ENCODE measurements at regions not wholly inside any gene's neighbourhood (a gene's known extent, or its start where the extent isn't known, plus 50 kb on each side); places are given as distances from the start of the nearest gene placed in this dataset.
"Not testable (repeated sequence)": the region's sequence is repeated elsewhere in the genome, so short reads cannot be mapped to it uniquely, and the experiment has no call there.

- no peak overlapping the region for H3K4me3 ChIP-seq (ENCODE audit: low read depth, low read length)
- POLR2A ChIA-PET, result no interaction called here
- DNase-seq (ENCODE audit: low read depth), result no peak
- no peaks in the 10 kb centered on the region for H3K27me3 ChIP-seq (ENCODE audit: control insufficient read depth, insufficient read depth, low read length)
- CTCF ChIA-PET, result interaction anchor here (1.1 to 1.2 kb wide), 2 partner anchors 9 to 13 kb away, joined by 3 read pairs; no protein-coding TSS in a partner anchor
- no peaks in the 10 kb centered on the region for H3K36me3 ChIP-seq (ENCODE audit: control insufficient read depth, insufficient read depth, low read length)
- TF ChIP-seq CTCF (IDR thresholded peaks at IDR 0.05; ENCODE audit: insufficient read depth, low read depth, low read length), result no peak
Measured at GRCh38 chr7:17044861-17045260, 163.1 kb upstream of the AGR3 start.

- no peaks in the 10 kb centered on the region for H3K27me3 ChIP-seq (ENCODE audit: control insufficient read depth, insufficient read depth, low read length)
- no peak for DNase-seq (ENCODE audit: low read depth)
- POLR2A ChIA-PET, result no interaction called here
- no peaks in the 10 kb centered on the region for H3K36me3 ChIP-seq (ENCODE audit: control insufficient read depth, insufficient read depth, low read length)
- H3K4me3 ChIP-seq (ENCODE audit: low read depth, low read length), result no peak overlapping the region
- CTCF ChIA-PET, result interaction anchor here (1.6 kb wide), 1 partner anchor 9 kb away, joined by 4 read pairs; no protein-coding TSS in a partner anchor
- TF ChIP-seq CTCF (IDR thresholded peaks at IDR 0.05; ENCODE audit: insufficient read depth, low read depth, low read length), result no peak
Measured at GRCh38 chr7:17046259-17046658, 164.5 kb upstream of the AGR3 start.

GRCh38 chr7:17046666-17047065 is 164.9 kb upstream of the AGR3 start:
- Histone ChIP-seq H3K36me3 (ENCODE audit: control insufficient read depth, insufficient read depth, low read length) (no peaks in the 10 kb centered on the region), H3K4me3 (ENCODE audit: low read depth, low read length) (no peak overlapping the region), H3K27me3 (ENCODE audit: control insufficient read depth, insufficient read depth, low read length) (no peaks in the 10 kb centered on the region)
- POLR2A ChIA-PET, result no interaction called here
- no peak for TF ChIP-seq CTCF (IDR thresholded peaks at IDR 0.05; ENCODE audit: insufficient read depth, low read depth, low read length)
- DNase-seq (ENCODE audit: low read depth), result no peak
- CTCF ChIA-PET, result interaction anchor here (1.6 kb wide), 1 partner anchor 8 kb away, joined by 4 read pairs; no protein-coding TSS in a partner anchor

GRCh38 chr7:17053164-17053563 is 171.4 kb upstream of the AGR3 start:
- DNase-seq (ENCODE audit: low read depth); H3K27me3 ChIP-seq (ENCODE audit: control insufficient read depth, insufficient read depth, low read length); H3K36me3 ChIP-seq (ENCODE audit: control insufficient read depth, insufficient read depth, low read length); H3K4me3 ChIP-seq (ENCODE audit: low read depth, low read length); POLR2A ChIA-PET: not testable (repeated sequence)
- CTCF ChIA-PET, result interaction anchor here (1.0 kb wide), 1 partner anchor 8 kb away, joined by 3 read pairs; no protein-coding TSS in a partner anchor

- H3K4me3 ChIP-seq (ENCODE audit: low read depth, low read length), result no peak overlapping the region
- no peak for TF ChIP-seq CTCF (IDR thresholded peaks at IDR 0.05; ENCODE audit: insufficient read depth, low read depth, low read length)
- no peaks in the 10 kb centered on the region for H3K27me3 ChIP-seq (ENCODE audit: control insufficient read depth, insufficient read depth, low read length)
- ChIA-PET POLR2A (no interaction called here), CTCF (interaction anchor here (1.3 kb wide), 1 partner anchor 48 kb away, joined by 3 read pairs; no protein-coding TSS in a partner anchor)
- no peak for DNase-seq (ENCODE audit: low read depth)
- H3K36me3 ChIP-seq (ENCODE audit: control insufficient read depth, insufficient read depth, low read length), result no peaks in the 10 kb centered on the region
Measured at GRCh38 chr7:17054206-17054605, 172.4 kb upstream of the AGR3 start.

- no peak overlapping the region for H3K4me3 ChIP-seq (ENCODE audit: low read depth, low read length)
- no peaks in the 10 kb centered on the region for H3K36me3 ChIP-seq (ENCODE audit: control insufficient read depth, insufficient read depth, low read length)
- no peaks in the 10 kb centered on the region for H3K27me3 ChIP-seq (ENCODE audit: control insufficient read depth, insufficient read depth, low read length)
- TF ChIP-seq CTCF (IDR thresholded peaks at IDR 0.05; ENCODE audit: insufficient read depth, low read depth, low read length), result no peak
- no peak for DNase-seq (ENCODE audit: low read depth)
- ChIA-PET CTCF (interaction anchor here (1.1 to 1.3 kb wide), 2 partner anchors 9 to 49 kb away, joined by 3 to 4 read pairs; no protein-coding TSS in a partner anchor), POLR2A (no interaction called here)
Measured at GRCh38 chr7:17054836-17055235, 173.1 kb upstream of the AGR3 start.
